Colonic mucosa (tissue), 4 donors: ENCODE measurements at regions not wholly inside any gene's neighbourhood (a gene's known extent, or its start where the extent isn't known, plus 50 kb on each side); places are given as distances from the start of the nearest gene placed in this dataset.
A peak's percentile ranks its signal among the peaks of the same experiment; 100 is the strongest.

Source experiments
- DNase-seq: peaks from one replicate; pipeline ENCODE4 v3.0.0-alpha.2; 2020
- H3K27ac ChIP-seq: fragments of 200-600 bp; one replicate; pipeline ENCODE4 v1.8.0; 2021
- H3K27me3 ChIP-seq: fragments of 200-600 bp; one replicate; pipeline ENCODE4 v1.8.0; 2021
- H3K36me3 ChIP-seq: fragments of 200-600 bp; one replicate; pipeline ENCODE4 v1.8.0; 2021
- H3K4me1 ChIP-seq: fragments of 200-600 bp; one replicate; pipeline ENCODE4 v1.8.0; 2021; ENCODE audit warnings: mild to moderate bottlenecking
- H3K4me3 ChIP-seq: fragments of 200-600 bp; one replicate; pipeline ENCODE4 v1.8.0; 2021
- H3K9ac ChIP-seq, 2 donors: one replicate each; pipeline ENCODE4 v1.7.0; 2013; ENCODE audit warnings: control low read depth in 2 of 2, low read depth in 2 of 2, low read length in 2 of 2
- H3K9me3 ChIP-seq: fragments of 200-600 bp; one replicate; pipeline ENCODE4 v1.8.0; 2021
- CTCF ChIP-seq: fragments of 200-600 bp; IDR thresholded peaks from one replicate; pipeline ENCODE4 v1.8.0; 2022; ENCODE audit warnings: antibody characterized with exemption, mild to moderate bottlenecking
- intact Hi-C: fragments of 100-400 bp; cut with DNase I; formaldehyde crosslinking; loops from one replicate; pipeline ENCODE4 v1.14.1; 2022
- donor health status: healthy.
- donor health status: DM: no; HTN: no; CAD: no.
- donor health status: DM: no; HTN: no; CAD: no.

GRCh38 chr13:104567114-104567513, 1500.9 kb upstream of the SLC10A2 start:
- H3K4me3 ChIP-seq, result no peak overlapping the region
- intact Hi-C loops, result no loop called here
- H3K27ac ChIP-seq, result no peak overlapping the region
- H3K36me3 ChIP-seq, result no peaks in the 10 kb centered on the region
- no peak for TF ChIP-seq CTCF
- H3K9me3 ChIP-seq, result no peaks in the 10 kb centered on the region
- no peak overlapping the region for H3K9ac ChIP-seq
- no peak for DNase-seq
- no peaks in the 10 kb centered on the region for H3K27me3 ChIP-seq
- H3K4me1 ChIP-seq, result no peaks in the 10 kb centered on the region

- no peaks in the 10 kb centered on the region for H3K9me3 ChIP-seq
- intact Hi-C loops, result no loop called here
- no peak overlapping the region for H3K4me3 ChIP-seq
- no peak overlapping the region for H3K9ac ChIP-seq
- no peak for DNase-seq
- no peaks in the 10 kb centered on the region for H3K36me3 ChIP-seq
- no peak overlapping the region for H3K27ac ChIP-seq
- no peaks in the 10 kb centered on the region for H3K4me1 ChIP-seq
- H3K27me3 ChIP-seq, result no peaks in the 10 kb centered on the region
- no peak for TF ChIP-seq CTCF
These were observed 1499.7 kb upstream of the SLC10A2 start for GRCh38 chr13:104565888-104566287.

GRCh38 chr13:104553896-104554295, 1487.7 kb upstream of the SLC10A2 start:
- Histone ChIP-seq H3K27me3 (no peaks in the 10 kb centered on the region), H3K36me3 (no peaks in the 10 kb centered on the region), H3K9ac (no peak overlapping the region), H3K4me1 (no peaks in the 10 kb centered on the region), H3K27ac (no peak overlapping the region), H3K4me3 (no peak overlapping the region), H3K9me3 (no peaks in the 10 kb centered on the region)
- TF ChIP-seq CTCF, result no peak
- DNase-seq, result no peak
- intact Hi-C loops, result no loop called here

- intact Hi-C loops, result no loop called here
- H3K27me3 ChIP-seq, result no peaks in the 10 kb centered on the region
- H3K4me1 ChIP-seq, result no peaks in the 10 kb centered on the region
- no peaks in the 10 kb centered on the region for H3K9me3 ChIP-seq
- no peak for TF ChIP-seq CTCF
- H3K36me3 ChIP-seq, result no peaks in the 10 kb centered on the region
- no peak for DNase-seq
- no peak overlapping the region for H3K9ac ChIP-seq
- no peak overlapping the region for H3K4me3 ChIP-seq
- H3K27ac ChIP-seq, result no peak overlapping the region
These were observed 1487.0 kb upstream of the SLC10A2 start for GRCh38 chr13:104553186-104553585.

GRCh38 chr13:104534847-104535246, 1468.6 kb upstream of the SLC10A2 start:
- no peaks in the 10 kb centered on the region for H3K9me3 ChIP-seq
- H3K27me3 ChIP-seq, result no peaks in the 10 kb centered on the region
- intact Hi-C loops, result no loop called here
- DNase-seq, result peak; percentile 17
- H3K9ac ChIP-seq, result no peak overlapping the region
- no peak overlapping the region for H3K27ac ChIP-seq
- no peaks in the 10 kb centered on the region for H3K36me3 ChIP-seq
- H3K4me1 ChIP-seq, result no peaks in the 10 kb centered on the region
- TF ChIP-seq CTCF, result no peak
- H3K4me3 ChIP-seq, result no peak overlapping the region

- Histone ChIP-seq H3K27ac (no peak overlapping the region), H3K27me3 (no peaks in the 10 kb centered on the region), H3K4me1 (no peaks in the 10 kb centered on the region), H3K9ac (no peak overlapping the region), H3K36me3 (no peaks in the 10 kb centered on the region), H3K4me3 (no peak overlapping the region), H3K9me3 (no peaks in the 10 kb centered on the region)
- no peak for DNase-seq
- no peak for TF ChIP-seq CTCF
- intact Hi-C loops, result no loop called here
These were observed 1465.9 kb upstream of the SLC10A2 start for GRCh38 chr13:104532132-104532531.
